Liver (tissue), 3 donors: ENCODE measurements at regions not wholly inside any gene's neighbourhood (a gene's known extent, or its start where the extent isn't known, plus 50 kb on each side); places are given as distances from the start of the nearest gene placed in this dataset.

ENCODE experiments used
- EGR1 ChIP-seq, 2 donors: IDR thresholded peaks; 2 replicates each; pipeline ENCODE4 v1.6.1; 2016 to 2018; ENCODE audit warnings: antibody characterized with exemption in 2 of 2, low read depth in 2 of 2
- FOXA2 ChIP-seq: IDR thresholded peaks from 2 replicates; pipeline ENCODE4 v1.6.1; 2016; ENCODE audit warnings: antibody characterized with exemption
- RAD21 ChIP-seq, 2 donors: IDR thresholded peaks; 2 replicates each; pipeline ENCODE4 v1.6.1; 2016; ENCODE audit warnings: antibody characterized with exemption in 2 of 2, mild to moderate bottlenecking in 2 of 2
- RXRA ChIP-seq, 2 donors: IDR thresholded peaks; 2 replicates each; pipeline ENCODE4 v1.6.1; 2017 to 2018; ENCODE audit warnings: antibody characterized with exemption in 2 of 2, mild to moderate bottlenecking in 1 of 2
- TAF1 ChIP-seq: conservative IDR thresholded peaks from 2 replicates; pipeline ENCODE4 v1.6.1; 2016; ENCODE audit warnings: antibody characterized with exemption, mild to moderate bottlenecking
- TF ChIP-seq, protein P1 (sequence below): IDR thresholded peaks from 2 replicates; pipeline ENCODE4 v1.6.1; 2016; ENCODE audit warnings: antibody characterized with exemption
- TF ChIP-seq, protein P2 (sequence below): fragments of 150-350 bp; IDR thresholded peaks from 2 replicates; pipeline ENCODE4 v1.5.1; 2017; ENCODE audit warnings: improper control_type of control experiment, low read depth, low read length; ENCODE audit not compliant: missing input control
- donor health status: healthy.
- donor health status: healthy.

DNA sequence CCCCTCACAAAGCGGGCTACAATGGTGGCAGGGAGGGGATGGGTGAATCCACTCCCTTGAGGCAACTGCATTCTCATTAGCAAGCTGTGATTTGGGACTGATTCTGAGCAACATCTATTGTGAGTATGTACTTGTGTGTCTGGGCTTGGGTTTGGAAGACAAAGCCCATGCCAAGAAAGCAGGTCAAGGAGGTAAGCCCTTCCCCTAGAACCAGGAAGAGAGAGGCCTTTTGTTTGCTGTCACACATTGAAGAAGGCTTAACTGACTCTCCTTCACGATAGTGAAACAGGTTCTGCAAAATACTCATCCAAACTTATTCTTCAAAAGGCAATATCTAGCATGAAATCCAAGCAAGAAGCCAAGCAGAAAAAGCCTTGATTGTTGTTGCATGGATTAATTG, 403.1 kb upstream of the ID4 start:
- no peak for TF ChIP-seq RAD21 (IDR thresholded peaks at IDR 0.05)
- no peak for TF ChIP-seq TAF1
- TF ChIP-seq, protein P1, sequence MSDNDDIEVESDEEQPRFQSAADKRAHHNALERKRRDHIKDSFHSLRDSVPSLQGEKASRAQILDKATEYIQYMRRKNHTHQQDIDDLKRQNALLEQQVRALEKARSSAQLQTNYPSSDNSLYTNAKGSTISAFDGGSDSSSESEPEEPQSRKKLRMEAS, result no peak
- no peak for TF ChIP-seq EGR1 (IDR thresholded peaks at IDR 0.05; ENCODE audit: low read depth in 2 of 2)
- TF ChIP-seq, protein P2, sequence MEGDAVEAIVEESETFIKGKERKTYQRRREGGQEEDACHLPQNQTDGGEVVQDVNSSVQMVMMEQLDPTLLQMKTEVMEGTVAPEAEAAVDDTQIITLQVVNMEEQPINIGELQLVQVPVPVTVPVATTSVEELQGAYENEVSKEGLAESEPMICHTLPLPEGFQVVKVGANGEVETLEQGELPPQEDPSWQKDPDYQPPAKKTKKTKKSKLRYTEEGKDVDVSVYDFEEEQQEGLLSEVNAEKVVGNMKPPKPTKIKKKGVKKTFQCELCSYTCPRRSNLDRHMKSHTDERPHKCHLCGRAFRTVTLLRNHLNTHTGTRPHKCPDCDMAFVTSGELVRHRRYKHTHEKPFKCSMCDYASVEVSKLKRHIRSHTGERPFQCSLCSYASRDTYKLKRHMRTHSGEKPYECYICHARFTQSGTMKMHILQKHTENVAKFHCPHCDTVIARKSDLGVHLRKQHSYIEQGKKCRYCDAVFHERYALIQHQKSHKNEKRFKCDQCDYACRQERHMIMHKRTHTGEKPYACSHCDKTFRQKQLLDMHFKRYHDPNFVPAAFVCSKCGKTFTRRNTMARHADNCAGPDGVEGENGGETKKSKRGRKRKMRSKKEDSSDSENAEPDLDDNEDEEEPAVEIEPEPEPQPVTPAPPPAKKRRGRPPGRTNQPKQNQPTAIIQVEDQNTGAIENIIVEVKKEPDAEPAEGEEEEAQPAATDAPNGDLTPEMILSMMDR, result no peak
- no peak for TF ChIP-seq RXRA (IDR thresholded peaks at IDR 0.05)
- TF ChIP-seq FOXA2, result no peak
